HEK293T (cell line): ENCODE measurements at regions not wholly inside any gene's neighbourhood (a gene's known extent, or its start where the extent isn't known, plus 50 kb on each side); places are given as distances from the start of the nearest gene placed in this dataset.
"Not testable (repeated sequence)": the region's sequence is repeated elsewhere in the genome, so short reads cannot be mapped to it uniquely, and the experiment has no call there.

Experiments
- CTCF ChIA-PET: fragments of 350-600 bp; formaldehyde crosslinking; extraction: SDS; loops from one replicate; lab custom pipeline; 2021; ENCODE audit warnings: antibody characterized with exemption, inconsistent platforms; lab: Yijun Ruan, JAX
- POLR2A ChIA-PET: fragments of 350-600 bp; formaldehyde crosslinking; extraction: SDS; loops from one replicate; lab custom pipeline; 2020; ENCODE audit warnings: antibody characterized with exemption, inconsistent platforms; lab: Yijun Ruan, JAX
- DNase-seq: peaks from one replicate; pipeline ENCODE4 v3.0.0; 2012; ENCODE audit warnings: mixed read lengths; ENCODE audit errors: extremely low spot score
- ARNT ChIP-seq: fragments of 450-650 bp; IDR thresholded peaks from 2 replicates; pipeline ENCODE4 v1.6.1; 2017; ENCODE audit warnings: mild to moderate bottlenecking
- BHLHE40 ChIP-seq: fragments of 450-650 bp; IDR thresholded peaks from 2 replicates; pipeline ENCODE4 v1.6.1; 2016; ENCODE audit warnings: mild to moderate bottlenecking, moderate library complexity, borderline replicate concordance
- CTBP1 ChIP-seq: fragments of 450-650 bp; IDR thresholded peaks from 2 replicates; pipeline ENCODE4 v1.6.1; 2016; ENCODE audit warnings: borderline replicate concordance
- ELF4 ChIP-seq: fragments of 450-650 bp; IDR thresholded peaks from 2 replicates; pipeline ENCODE4 v1.6.1; 2017; ENCODE audit warnings: antibody characterized with exemption
- FOXA1 ChIP-seq: fragments of 450-650 bp; IDR thresholded peaks from 2 replicates; pipeline ENCODE4 v1.6.1; 2016; ENCODE audit warnings: mild to moderate bottlenecking
- FOXK2 ChIP-seq: fragments of 450-650 bp; IDR thresholded peaks from 2 replicates; pipeline ENCODE4 v1.6.1; 2016; ENCODE audit warnings: mild to moderate bottlenecking
- FOXM1 ChIP-seq: fragments of 450-650 bp; IDR thresholded peaks from 2 replicates; pipeline ENCODE4 v1.6.1; 2017; ENCODE audit warnings: mild to moderate bottlenecking, borderline replicate concordance
- HDGF ChIP-seq: fragments of 450-650 bp; IDR thresholded peaks from 2 replicates; pipeline ENCODE4 v1.6.1; 2017; ENCODE audit warnings: antibody characterized with exemption, borderline replicate concordance
- L3MBTL2 ChIP-seq: fragments of 450-650 bp; conservative IDR thresholded peaks from 2 replicates; pipeline ENCODE4 v1.6.1; 2016; ENCODE audit warnings: mild to moderate bottlenecking
- LEF1 ChIP-seq: fragments of 450-650 bp; IDR thresholded peaks from 2 replicates; pipeline ENCODE4 v1.6.1; 2017; ENCODE audit warnings: mild to moderate bottlenecking, borderline replicate concordance
- NFRKB ChIP-seq: fragments of 450-650 bp; IDR thresholded peaks from 2 replicates; pipeline ENCODE4 v1.6.1; 2016; ENCODE audit warnings: mild to moderate bottlenecking, moderate library complexity
- SP1 ChIP-seq: fragments of 450-650 bp; IDR thresholded peaks from 2 replicates; pipeline ENCODE4 v1.6.1; 2017
- SUZ12 ChIP-seq: fragments of 450-650 bp; IDR thresholded peaks from 2 replicates; pipeline ENCODE4 v1.6.1; 2016; ENCODE audit warnings: mild to moderate bottlenecking
- TARDBP ChIP-seq: fragments of 450-650 bp; IDR thresholded peaks from 2 replicates; pipeline ENCODE4 v1.6.1; 2016
- ZNF384 ChIP-seq: fragments of 450-650 bp; IDR thresholded peaks from 2 replicates; pipeline ENCODE4 v1.6.1; 2016
- TF ChIP-seq, protein P1 (sequence below): fragments of 450-650 bp; IDR thresholded peaks from 2 replicates; pipeline ENCODE4 v1.6.1; 2016

DNA sequence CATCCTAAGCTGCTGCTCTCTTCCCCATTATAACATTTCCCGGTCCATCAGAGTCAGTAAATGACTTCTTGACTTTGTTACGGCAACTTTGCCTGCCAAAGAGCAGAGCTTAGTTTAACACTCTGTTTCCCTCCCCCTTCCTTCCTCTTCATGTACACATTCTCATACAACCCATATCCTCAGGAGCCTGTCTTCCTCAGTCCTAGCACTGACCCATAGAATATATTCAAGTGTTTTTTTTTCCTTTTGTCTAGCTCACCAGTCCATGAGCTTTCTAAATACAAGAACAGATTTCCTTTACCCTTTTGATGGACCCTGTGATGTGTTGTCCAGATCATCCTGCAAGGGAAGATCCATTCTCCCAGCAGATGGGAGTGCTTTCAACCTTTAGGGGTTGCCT is 97.0 kb upstream of the MON1B start:
- CTCF ChIA-PET, result no interaction called here
- no peak for TF ChIP-seq HDGF
- TF ChIP-seq TARDBP, result no peak
- TF ChIP-seq FOXA1, result no peak
- TF ChIP-seq LEF1, result no peak
- TF ChIP-seq FOXM1, result no peak
- no peak for TF ChIP-seq SP1
- no peak for TF ChIP-seq CTBP1
- no peak for TF ChIP-seq BHLHE40
- no peak for TF ChIP-seq ARNT
- TF ChIP-seq FOXK2, result no peak
- TF ChIP-seq NFRKB, result no peak
- TF ChIP-seq L3MBTL2, result no peak
- TF ChIP-seq ZNF384, result no peak
- TF ChIP-seq SUZ12, result no peak
- TF ChIP-seq ELF4, result no peak
- TF ChIP-seq, protein P1, sequence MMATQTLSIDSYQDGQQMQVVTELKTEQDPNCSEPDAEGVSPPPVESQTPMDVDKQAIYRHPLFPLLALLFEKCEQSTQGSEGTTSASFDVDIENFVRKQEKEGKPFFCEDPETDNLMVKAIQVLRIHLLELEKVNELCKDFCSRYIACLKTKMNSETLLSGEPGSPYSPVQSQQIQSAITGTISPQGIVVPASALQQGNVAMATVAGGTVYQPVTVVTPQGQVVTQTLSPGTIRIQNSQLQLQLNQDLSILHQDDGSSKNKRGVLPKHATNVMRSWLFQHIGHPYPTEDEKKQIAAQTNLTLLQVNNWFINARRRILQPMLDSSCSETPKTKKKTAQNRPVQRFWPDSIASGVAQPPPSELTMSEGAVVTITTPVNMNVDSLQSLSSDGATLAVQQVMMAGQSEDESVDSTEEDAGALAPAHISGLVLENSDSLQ, result no peak
- POLR2A ChIA-PET, result no interaction called here
- no peak for DNase-seq

DNA sequence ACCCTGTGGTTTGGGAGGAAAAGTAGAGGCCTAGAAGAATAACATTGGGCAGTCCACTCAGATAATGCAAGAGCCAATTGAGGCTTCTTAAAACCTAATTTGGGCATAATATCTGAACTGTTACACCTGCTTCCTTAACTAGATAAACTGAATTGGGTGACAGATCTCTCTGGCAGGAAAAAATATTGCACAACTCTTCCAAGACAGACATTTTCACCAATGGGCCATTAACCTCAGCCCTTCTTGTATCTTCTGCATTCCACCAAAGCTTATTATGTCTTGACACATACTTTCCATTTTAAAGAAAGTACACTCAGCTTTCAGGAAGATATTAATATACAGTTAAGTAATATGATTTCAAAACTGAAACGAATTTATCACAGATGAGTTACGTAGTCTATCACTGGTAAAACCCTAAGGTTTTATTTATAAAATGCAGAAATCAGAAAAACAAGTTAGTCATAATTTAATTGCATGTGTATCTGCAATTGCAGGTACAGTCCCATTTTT is 79.9 kb upstream of the MON1B start:
- ChIA-PET CTCF (no interaction called here), POLR2A (no interaction called here)
- no peak for TF ChIP-seq FOXM1
- no peak for TF ChIP-seq SP1
- TF ChIP-seq, protein P1, result no peak
- no peak for TF ChIP-seq NFRKB
- no peak for TF ChIP-seq TARDBP
- TF ChIP-seq ZNF384, result no peak
- TF ChIP-seq L3MBTL2, result no peak

DNA sequence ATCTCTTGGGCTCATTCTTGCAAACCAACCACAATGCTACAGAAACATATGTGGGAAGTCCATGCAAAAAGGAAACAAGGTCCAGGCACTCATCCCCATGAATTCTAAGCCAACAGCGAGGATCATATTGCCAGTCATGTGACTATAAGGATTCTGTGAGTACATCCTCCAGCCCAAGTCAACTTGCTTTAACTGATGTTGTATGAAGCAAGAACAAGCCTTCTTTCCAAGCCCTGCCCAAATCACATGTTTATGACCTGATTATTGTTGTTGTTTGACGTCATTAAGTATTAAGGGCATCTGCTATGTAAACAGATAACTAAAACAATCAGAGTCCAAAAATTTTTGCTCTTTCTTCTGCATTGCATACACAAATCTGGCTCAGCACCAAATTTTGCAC is 78.2 kb upstream of the MON1B start:
- ChIA-PET POLR2A (no interaction called here), CTCF (no interaction called here)
- TF ChIP-seq, protein P1, result no peak
- TF ChIP-seq FOXM1, result no peak
- no peak for DNase-seq

More for the DNA sequence above, 79.9 kb upstream of the MON1B start:
- no peak for DNase-seq

DNA sequence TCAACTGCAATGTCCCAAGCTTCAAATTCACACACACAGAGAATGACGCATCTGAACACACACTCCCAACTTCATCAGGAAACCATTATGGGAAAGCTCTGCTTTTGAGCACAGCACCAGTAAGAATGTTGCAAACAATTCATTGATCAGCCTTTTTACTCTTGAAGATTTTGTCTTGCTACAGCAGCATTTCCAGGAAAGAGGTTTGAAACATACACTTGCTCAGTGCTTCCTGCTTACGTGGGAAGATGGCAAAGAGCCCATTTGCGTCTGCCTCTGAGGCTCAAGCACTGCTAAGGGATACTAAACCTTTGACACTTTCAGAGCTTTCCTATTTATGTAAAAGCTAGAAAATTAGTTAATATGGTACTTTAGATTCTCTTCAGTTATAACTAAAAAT is 77.2 kb upstream of the MON1B start:
- DNase-seq, result no peak
- ChIA-PET CTCF (interaction anchor here (0.5 kb wide), 1 partner anchor 682 kb away, joined by 3 read pairs; no protein-coding TSS in a partner anchor), POLR2A (no interaction called here)
- TF ChIP-seq LEF1 (no peak), L3MBTL2 (no peak)

DNA sequence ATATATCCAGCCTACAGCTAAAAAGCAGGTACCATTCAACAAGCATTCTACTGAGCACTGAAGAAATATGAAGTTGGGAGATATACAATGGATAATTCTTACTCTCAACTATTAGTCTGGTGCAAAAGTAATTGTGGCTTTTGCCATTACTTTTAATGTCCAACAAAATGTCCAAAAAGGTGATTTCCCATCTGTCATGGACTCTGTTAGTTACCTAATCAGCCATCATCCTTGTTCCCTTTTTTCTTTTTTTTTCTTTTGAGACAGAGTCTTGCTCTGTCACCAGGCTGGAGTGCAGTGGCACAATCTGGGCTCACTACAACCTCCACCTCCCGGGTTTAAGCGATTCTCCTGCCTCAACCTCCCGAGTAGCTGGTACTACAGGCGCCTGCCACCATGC is 76.6 kb upstream of the MON1B start:
- POLR2A ChIA-PET, DNase-seq, CTCF ChIA-PET: not testable (repeated sequence)

DNA sequence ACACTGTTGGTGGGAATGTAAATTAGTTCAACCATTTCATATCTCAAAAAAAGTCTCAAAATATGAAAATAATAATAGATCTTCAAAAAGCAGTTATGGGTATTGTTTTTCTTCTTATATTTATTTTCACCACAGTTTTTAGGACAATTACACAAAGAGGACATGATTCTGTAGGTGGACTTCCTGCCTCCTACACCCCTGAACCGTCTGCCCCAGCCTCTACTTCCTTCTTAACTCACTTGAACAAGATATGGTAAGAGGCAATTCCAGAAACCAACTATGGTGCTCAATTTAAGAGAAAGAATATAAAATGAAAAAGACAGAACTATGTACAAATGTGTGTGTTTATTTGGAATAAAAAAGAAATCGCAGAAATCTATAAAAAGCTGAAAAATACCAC is 74.1 kb upstream of the MON1B start:
- TF ChIP-seq, protein P1, result no peak
- TF ChIP-seq TARDBP, result no peak
- TF ChIP-seq SP1, result no peak
- TF ChIP-seq CTBP1, result no peak
- no peak for TF ChIP-seq ELF4
- TF ChIP-seq SUZ12, result no peak
- TF ChIP-seq L3MBTL2, result no peak
- no peak for TF ChIP-seq BHLHE40
- TF ChIP-seq FOXM1, result no peak
- no peak for TF ChIP-seq HDGF
- TF ChIP-seq ZNF384, result no peak
- no peak for TF ChIP-seq FOXA1
- no peak for TF ChIP-seq NFRKB
- TF ChIP-seq FOXK2, result no peak
- no peak for TF ChIP-seq LEF1
- TF ChIP-seq ARNT, result no peak
- no peak for DNase-seq
- CTCF ChIA-PET, result no interaction called here
- POLR2A ChIA-PET, result no interaction called here

DNA sequence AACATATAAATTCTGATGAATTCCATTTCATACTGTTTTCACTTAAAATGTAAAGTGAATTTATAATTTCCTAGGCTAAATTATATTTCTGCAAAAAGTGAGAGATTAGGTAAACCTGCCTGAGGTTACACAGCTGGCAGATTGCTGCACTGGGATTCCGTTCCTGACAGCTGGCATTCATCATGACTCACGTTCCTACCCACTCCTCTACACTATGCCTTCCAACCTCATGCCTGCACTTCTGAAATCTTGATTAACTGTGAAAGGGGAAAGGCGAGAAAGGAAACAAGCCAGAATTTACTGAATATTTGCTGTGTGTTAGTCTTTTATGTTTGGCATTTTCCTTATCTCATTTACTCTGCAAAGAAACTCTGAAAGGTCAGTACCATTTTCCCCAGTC is 73.3 kb upstream of the MON1B start:
- CTCF ChIA-PET, result no interaction called here
- no peak for DNase-seq
- POLR2A ChIA-PET, result no interaction called here
- TF ChIP-seq BHLHE40 (no peak), ELF4 (no peak), SP1 (no peak), HDGF (no peak), CTBP1 (no peak), L3MBTL2 (no peak), ZNF384 (no peak), SUZ12 (no peak), FOXM1 (no peak), FOXA1 (no peak), LEF1 (no peak), ARNT (no peak), TARDBP (no peak), NFRKB (no peak)
- TF ChIP-seq, protein P1, result no peak
